BLaER1 (cell line): ENCODE measurements at regions not wholly inside any gene's neighbourhood (a gene's known extent, or its start where the extent isn't known, plus 50 kb on each side); places are given as distances from the start of the nearest gene placed in this dataset.

Source experiments
- H3K27ac ChIP-seq: shearing (Covaris generic); formaldehyde crosslinking; 2 replicates; pipeline ENCODE4 v1.8.1; 2022
- H3K27me3 ChIP-seq: shearing (Covaris generic); formaldehyde crosslinking; 2 replicates; pipeline ENCODE4 v1.8.1; 2022
- H3K36me3 ChIP-seq: shearing (Covaris generic); formaldehyde crosslinking; 2 replicates; pipeline ENCODE4 v1.8.1; 2022
- H3K4me1 ChIP-seq: shearing (Covaris generic); formaldehyde crosslinking; 2 replicates; pipeline ENCODE4 v1.8.1; 2022
- H3K4me2 ChIP-seq: shearing (Covaris generic); formaldehyde crosslinking; 2 replicates; pipeline ENCODE4 v1.8.1; 2022
- H3K4me3 ChIP-seq: shearing (Covaris generic); formaldehyde crosslinking; 2 replicates; pipeline ENCODE4 v1.8.1; 2022
- H3K9ac ChIP-seq: shearing (Covaris generic); formaldehyde crosslinking; 2 replicates; pipeline ENCODE4 v1.8.1; 2022
- H3K9me3 ChIP-seq: shearing (Covaris generic); formaldehyde crosslinking; 2 replicates; pipeline ENCODE4 v1.8.1; 2022
- H4K20me1 ChIP-seq: shearing (Covaris generic); formaldehyde crosslinking; 2 replicates; pipeline ENCODE4 v1.8.1; 2022
- Cebpa-rat ChIP-seq: shearing (Covaris generic); IDR thresholded peaks from 2 replicates; pipeline ENCODE4 v1.8.1; 2022

- Histone ChIP-seq H3K9ac (no peak overlapping the region), H3K27ac (no peak overlapping the region)
- no peak for TF ChIP-seq Cebpa-rat
Measured at GRCh38 chr5:93892481-93892880, 151.1 kb upstream of the POU5F2 start.

GRCh38 chr5:93891491-93892480 is 150.4 kb upstream of the POU5F2 start:
- Histone ChIP-seq H3K27me3 (no peaks in the 10 kb centered on the region), H3K4me2 (no peak overlapping the region), H3K4me1 (no peaks in the 10 kb centered on the region), H3K9ac (no peak overlapping the region), H4K20me1 (no peaks in the 10 kb centered on the region), H3K27ac (no peak overlapping the region), H3K36me3 (no peaks in the 10 kb centered on the region), H3K9me3 (no peaks in the 10 kb centered on the region), H3K4me3 (no peak overlapping the region)
- TF ChIP-seq Cebpa-rat: no peak

More at GRCh38 chr5:93892481-93892880, 151.1 kb upstream of the POU5F2 start:
- Histone ChIP-seq H3K4me1 (no peaks in the 10 kb centered on the region), H3K4me2 (no peak overlapping the region), H4K20me1 (no peaks in the 10 kb centered on the region), H3K27me3 (no peaks in the 10 kb centered on the region), H3K9me3 (no peaks in the 10 kb centered on the region), H3K36me3 (no peaks in the 10 kb centered on the region), H3K4me3 (no peak overlapping the region)

- Histone ChIP-seq H3K36me3 (no peaks in the 10 kb centered on the region; the same call in 1 of the 2 replicates), H3K4me1 (no peaks in the 10 kb centered on the region), H3K27ac (no peak overlapping the region), H3K9ac (no peak overlapping the region), H3K4me2 (no peak overlapping the region), H3K27me3 (no peaks in the 10 kb centered on the region), H3K4me3 (no peak overlapping the region), H4K20me1 (no peaks in the 10 kb centered on the region), H3K9me3 (no peaks in the 10 kb centered on the region)
- no peak for TF ChIP-seq Cebpa-rat
Measured at GRCh38 chr5:93890657-93891056, 149.3 kb upstream of the POU5F2 start.

DNA sequence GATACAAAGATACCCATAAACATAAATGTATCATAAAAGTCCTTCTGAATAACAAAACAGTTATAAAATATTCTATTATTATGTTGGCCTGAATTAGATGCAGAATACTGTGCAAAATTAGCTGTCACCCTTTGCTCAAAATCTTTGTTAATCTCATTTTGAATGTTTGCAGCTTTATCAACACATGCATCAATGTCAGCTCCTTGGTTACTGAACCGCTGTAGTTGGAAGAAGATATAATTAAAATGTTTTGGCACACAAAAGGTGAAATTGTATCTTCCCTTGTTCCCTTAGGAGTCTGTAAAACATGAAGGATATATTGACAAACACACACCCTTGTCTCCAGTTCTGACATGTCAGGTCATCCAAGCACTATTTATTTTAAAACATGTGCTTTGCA is 146.3 kb upstream of the POU5F2 start:
- Histone ChIP-seq H3K9me3 (no peaks in the 10 kb centered on the region), H3K27me3 (no peaks in the 10 kb centered on the region), H3K9ac (no peak overlapping the region), H3K27ac (no peak overlapping the region), H3K4me2 (no peak overlapping the region), H4K20me1 (no peaks in the 10 kb centered on the region), H3K4me3 (no peak overlapping the region), H3K4me1 (no peaks in the 10 kb centered on the region), H3K36me3 (no peaks in the 10 kb centered on the region; the same call in 1 of the 2 replicates)
- no peak for TF ChIP-seq Cebpa-rat

- Histone ChIP-seq H3K9me3 (no peaks in the 10 kb centered on the region), H3K9ac (no peak overlapping the region), H4K20me1 (no peaks in the 10 kb centered on the region), H3K4me3 (no peak overlapping the region), H3K4me2 (no peak overlapping the region), H3K27ac (no peak overlapping the region), H3K27me3 (no peaks in the 10 kb centered on the region), H3K4me1 (no peaks in the 10 kb centered on the region), H3K36me3 (no peaks in the 10 kb centered on the region; the same call in 1 of the 2 replicates)
- no peak for TF ChIP-seq Cebpa-rat
Measured at GRCh38 chr5:93886917-93887361, 145.5 kb upstream of the POU5F2 start.

DNA sequence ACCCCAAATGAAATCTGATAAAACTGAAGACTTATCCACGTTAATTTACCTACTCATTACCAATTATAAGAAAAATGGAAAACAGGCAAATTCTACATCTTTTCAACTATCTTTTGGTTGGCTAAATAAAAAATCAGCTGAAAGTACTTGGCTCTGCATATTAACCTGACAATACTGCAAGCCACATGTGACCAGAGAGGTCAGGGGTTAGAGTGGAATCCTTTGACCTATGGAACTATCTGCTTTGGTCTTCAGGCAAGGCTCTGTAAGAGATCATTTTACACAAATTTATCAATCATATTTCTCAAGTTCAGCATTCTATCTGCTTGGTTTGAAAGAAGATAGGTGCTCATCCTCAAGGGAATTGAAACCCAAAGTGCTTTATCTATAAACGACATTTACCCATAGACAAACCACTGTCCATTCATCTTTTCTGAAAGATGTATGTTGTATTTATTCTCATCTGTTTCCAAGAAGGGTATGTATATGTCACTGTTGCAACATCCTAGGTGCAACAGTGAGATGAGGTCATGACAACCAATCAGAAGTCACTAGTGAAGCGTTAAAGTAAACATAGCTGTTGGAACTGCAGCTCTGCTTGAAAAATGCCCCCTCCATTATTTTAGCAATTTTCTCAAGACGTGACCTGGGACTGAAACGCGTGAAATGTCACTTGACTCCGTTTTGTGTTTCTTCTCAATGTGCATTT is 144.9 kb upstream of the POU5F2 start:
- H3K9me3 ChIP-seq: no peaks in the 10 kb centered on the region
- no peaks in the 10 kb centered on the region; the same call in 1 of the 2 replicates for H3K36me3 ChIP-seq
- TF ChIP-seq Cebpa-rat: no peak
- no peaks in the 10 kb centered on the region for H3K27me3 ChIP-seq
- no peaks in the 10 kb centered on the region for H4K20me1 ChIP-seq
- H3K27ac ChIP-seq: no peak overlapping the region
- no peak overlapping the region for H3K4me3 ChIP-seq
- H3K4me2 ChIP-seq: no peak overlapping the region
- H3K9ac ChIP-seq: no peak overlapping the region
- H3K4me1 ChIP-seq: no peaks in the 10 kb centered on the region

- Histone ChIP-seq H3K4me3 (no peak overlapping the region), H3K4me1 (no peaks in the 10 kb centered on the region), H3K36me3 (no peaks in the 10 kb centered on the region; the same call in 1 of the 2 replicates), H3K9me3 (no peaks in the 10 kb centered on the region), H3K27ac (no peak overlapping the region), H3K27me3 (no peaks in the 10 kb centered on the region), H3K4me2 (no peak overlapping the region), H3K9ac (no peak overlapping the region), H4K20me1 (no peaks in the 10 kb centered on the region)
- no peak for TF ChIP-seq Cebpa-rat
Measured at GRCh38 chr5:93884254-93884653, 142.9 kb upstream of the POU5F2 start.

- no peaks in the 10 kb centered on the region; the same call in 1 of the 2 replicates for H3K36me3 ChIP-seq
- no peak overlapping the region for H3K9ac ChIP-seq
- no peaks in the 10 kb centered on the region for H3K27me3 ChIP-seq
- H4K20me1 ChIP-seq: no peaks in the 10 kb centered on the region
- no peaks in the 10 kb centered on the region for H3K9me3 ChIP-seq
- no peak overlapping the region for H3K4me2 ChIP-seq
- no peak for TF ChIP-seq Cebpa-rat
- no peak overlapping the region for H3K4me3 ChIP-seq
- H3K27ac ChIP-seq: no peak overlapping the region
- no peaks in the 10 kb centered on the region for H3K4me1 ChIP-seq
Measured at GRCh38 chr5:93883459-93883858, 142.1 kb upstream of the POU5F2 start.

DNA sequence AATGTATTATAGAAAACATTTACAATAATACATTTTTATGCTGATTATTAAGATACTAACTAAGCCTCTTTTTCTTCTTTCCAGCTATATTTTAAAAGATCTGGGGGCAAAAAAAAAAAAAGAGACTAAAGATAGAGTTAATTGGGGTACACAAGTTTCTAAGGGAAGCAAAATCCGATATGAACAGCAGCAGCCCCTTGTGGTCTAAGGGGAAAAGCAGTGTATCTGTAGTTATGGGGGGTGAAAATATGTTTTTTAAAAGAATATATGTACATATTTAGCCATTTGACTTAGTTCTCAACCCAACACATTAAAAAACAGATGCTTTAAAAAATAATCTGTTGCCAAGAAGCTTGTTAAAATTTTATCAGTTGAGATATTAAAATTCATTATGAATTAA is 134.3 kb upstream of the POU5F2 start:
- Histone ChIP-seq H3K36me3 (peaks cover 3% of the 10 kb centered on the region; the same call in 1 of the 2 replicates), H3K9me3 (no peaks in the 10 kb centered on the region), H3K9ac (no peak overlapping the region), H3K4me1 (no peaks in the 10 kb centered on the region), H3K4me3 (no peak overlapping the region), H4K20me1 (no peaks in the 10 kb centered on the region), H3K4me2 (no peak overlapping the region), H3K27me3 (no peaks in the 10 kb centered on the region), H3K27ac (no peak overlapping the region)
- no peak for TF ChIP-seq Cebpa-rat

GRCh38 chr5:93874491-93874890 is 133.1 kb upstream of the POU5F2 start:
- Histone ChIP-seq H3K4me2 (no peak overlapping the region), H3K27me3 (no peaks in the 10 kb centered on the region)

More at GRCh38 chr5:93874491-93874890, 133.1 kb upstream of the POU5F2 start:
- Histone ChIP-seq H3K36me3 (peaks cover 3% of the 10 kb centered on the region; the same call in 1 of the 2 replicates), H4K20me1 (no peaks in the 10 kb centered on the region), H3K9ac (no peak overlapping the region), H3K9me3 (no peaks in the 10 kb centered on the region), H3K27ac (no peak overlapping the region), H3K4me1 (no peaks in the 10 kb centered on the region), H3K4me3 (no peak overlapping the region)
- TF ChIP-seq Cebpa-rat: no peak
